ENCODE measurements at regions not wholly inside any gene's neighbourhood (a gene's known extent, or its start where the extent isn't known, plus 50 kb on each side); places are given as distances from the start of the nearest gene placed in this dataset.

DNA sequence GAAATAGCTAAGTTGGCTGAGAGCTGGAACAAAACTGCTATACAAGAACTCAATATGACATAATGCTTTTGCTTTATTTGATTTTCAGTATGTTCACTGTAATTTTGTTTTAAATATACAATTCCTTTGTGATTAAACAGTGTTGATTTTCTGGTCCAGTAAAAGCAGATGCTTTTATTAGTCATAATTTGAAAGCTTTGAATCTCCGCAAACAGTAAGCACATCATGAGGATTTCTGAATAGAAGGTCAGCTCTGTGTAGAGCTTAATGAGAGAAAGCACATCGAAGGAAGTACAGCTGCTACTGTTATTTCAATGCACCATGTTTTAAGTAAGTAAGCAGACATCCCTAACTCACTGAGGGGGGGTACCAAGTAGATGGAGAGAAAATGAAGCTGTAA is 701.3 kb upstream of the ACO1 start:
- H4K20me1 ChIP-seq (ENCODE audit: insufficient read depth, low read length, poor library complexity, severe bottlenecking) = no peaks in the 10 kb centered on the region
- H3K9me2 ChIP-seq (replicated peaks; ENCODE audit: low read depth, low read length) = no peaks in the 10 kb centered on the region
- no peaks in the 10 kb centered on the region for H3K27me3 ChIP-seq (ENCODE audit: insufficient read depth, low read length, poor library complexity, severe bottlenecking)
- H3K9me3 ChIP-seq (ENCODE audit: insufficient read depth, low read depth, low read length) = no peaks in the 10 kb centered on the region
- no peaks in the 10 kb centered on the region for H3K79me2 ChIP-seq (ENCODE audit: insufficient read depth, low read length)
- no peak for TF ChIP-seq EZH2phosphoT487 (IDR thresholded peaks at IDR 0.05; ENCODE audit: borderline replicate concordance)
- TF ChIP-seq, protein P1, sequence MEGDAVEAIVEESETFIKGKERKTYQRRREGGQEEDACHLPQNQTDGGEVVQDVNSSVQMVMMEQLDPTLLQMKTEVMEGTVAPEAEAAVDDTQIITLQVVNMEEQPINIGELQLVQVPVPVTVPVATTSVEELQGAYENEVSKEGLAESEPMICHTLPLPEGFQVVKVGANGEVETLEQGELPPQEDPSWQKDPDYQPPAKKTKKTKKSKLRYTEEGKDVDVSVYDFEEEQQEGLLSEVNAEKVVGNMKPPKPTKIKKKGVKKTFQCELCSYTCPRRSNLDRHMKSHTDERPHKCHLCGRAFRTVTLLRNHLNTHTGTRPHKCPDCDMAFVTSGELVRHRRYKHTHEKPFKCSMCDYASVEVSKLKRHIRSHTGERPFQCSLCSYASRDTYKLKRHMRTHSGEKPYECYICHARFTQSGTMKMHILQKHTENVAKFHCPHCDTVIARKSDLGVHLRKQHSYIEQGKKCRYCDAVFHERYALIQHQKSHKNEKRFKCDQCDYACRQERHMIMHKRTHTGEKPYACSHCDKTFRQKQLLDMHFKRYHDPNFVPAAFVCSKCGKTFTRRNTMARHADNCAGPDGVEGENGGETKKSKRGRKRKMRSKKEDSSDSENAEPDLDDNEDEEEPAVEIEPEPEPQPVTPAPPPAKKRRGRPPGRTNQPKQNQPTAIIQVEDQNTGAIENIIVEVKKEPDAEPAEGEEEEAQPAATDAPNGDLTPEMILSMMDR (conservative IDR thresholded peaks at IDR 0.05; ENCODE audit: low read length) = no peak
- H3K36me3 ChIP-seq (ENCODE audit: insufficient read depth, low read length) = no peaks in the 10 kb centered on the region
- no peak overlapping the region for H2AFZ ChIP-seq (ENCODE audit: low read length)
- no peak overlapping the region for H3K4me2 ChIP-seq (ENCODE audit: low read depth, low read length, poor library complexity, severe bottlenecking)
- H3K4me1 ChIP-seq (ENCODE audit: insufficient read depth, low read length, poor library complexity, severe bottlenecking) = no peaks in the 10 kb centered on the region
- H3K4me3 ChIP-seq (ENCODE audit: low read length, poor library complexity, severe bottlenecking) = no peak overlapping the region
- no peak overlapping the region for H3K9ac ChIP-seq (ENCODE audit: low read depth, low read length, poor library complexity, severe bottlenecking)
- H3F3A ChIP-seq (ENCODE audit: low read depth) = no peaks in the 10 kb centered on the region

DNA sequence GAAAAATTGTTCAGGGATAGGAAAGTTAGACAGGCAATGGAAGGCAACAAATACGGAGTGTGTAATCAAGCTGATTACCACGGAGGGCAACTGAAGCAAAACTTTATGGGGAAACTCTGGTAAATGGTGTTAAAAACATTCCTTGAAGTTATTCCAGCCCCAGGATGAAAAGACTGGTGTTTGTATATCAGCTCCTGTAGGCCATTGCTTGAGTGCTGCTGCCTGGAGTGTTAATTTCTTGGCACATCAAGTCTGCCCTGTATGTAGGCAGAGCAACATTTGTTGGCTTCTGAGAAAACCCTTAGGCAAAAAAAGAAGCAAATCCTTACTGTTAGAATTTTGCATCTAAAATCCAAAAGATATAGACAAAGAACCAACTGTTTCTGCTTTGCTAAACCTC is 686.5 kb upstream of the ACO1 start:
- Histone ChIP-seq H3K36me3 (ENCODE audit: insufficient read depth, low read length) (no peaks in the 10 kb centered on the region), H3K4me3 (ENCODE audit: low read length, poor library complexity, severe bottlenecking) (no peak overlapping the region), H3K79me2 (ENCODE audit: insufficient read depth, low read length) (no peaks in the 10 kb centered on the region), H3K4me2 (ENCODE audit: low read depth, low read length, poor library complexity, severe bottlenecking) (no peak overlapping the region), H2AFZ (ENCODE audit: low read length) (no peak overlapping the region), H3K27me3 (ENCODE audit: insufficient read depth, low read length, poor library complexity, severe bottlenecking) (no peaks in the 10 kb centered on the region), H3F3A (ENCODE audit: low read depth) (no peaks in the 10 kb centered on the region), H3K9ac (ENCODE audit: low read depth, low read length, poor library complexity, severe bottlenecking) (no peak overlapping the region), H3K4me1 (ENCODE audit: insufficient read depth, low read length, poor library complexity, severe bottlenecking) (no peaks in the 10 kb centered on the region), H4K20me1 (ENCODE audit: insufficient read depth, low read length, poor library complexity, severe bottlenecking) (no peaks in the 10 kb centered on the region), H3K9me3 (ENCODE audit: insufficient read depth, low read depth, low read length) (no peaks in the 10 kb centered on the region), H3K9me2 (replicated peaks; ENCODE audit: low read depth, low read length) (no peaks in the 10 kb centered on the region)
- no peak for TF ChIP-seq EZH2phosphoT487 (IDR thresholded peaks at IDR 0.05; ENCODE audit: borderline replicate concordance)
- TF ChIP-seq, protein P1 (conservative IDR thresholded peaks at IDR 0.05; ENCODE audit: low read length) = no peak

DNA sequence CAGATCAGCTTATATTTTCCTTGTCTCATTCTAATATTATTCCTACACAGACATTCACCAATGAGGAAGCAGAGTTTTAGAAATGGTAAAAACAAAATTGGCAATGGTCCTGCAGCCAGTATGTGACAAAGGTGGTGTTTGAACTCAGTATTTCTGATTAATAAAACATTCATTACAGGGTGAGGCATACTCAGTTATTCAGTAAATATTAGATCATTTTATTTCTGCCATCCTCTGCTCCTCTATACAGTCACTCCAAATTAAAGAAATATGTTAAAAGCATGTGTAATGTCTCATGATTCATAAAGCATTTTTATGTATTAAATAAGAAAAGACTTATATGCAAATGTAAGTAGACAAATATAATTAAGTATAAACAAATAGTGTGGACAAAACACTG is 684.6 kb upstream of the ACO1 start:
- Histone ChIP-seq H3K9ac (ENCODE audit: low read depth, low read length, poor library complexity, severe bottlenecking) (no peak overlapping the region), H3K9me2 (replicated peaks; ENCODE audit: low read depth, low read length) (no peaks in the 10 kb centered on the region), H3K9me3 (ENCODE audit: insufficient read depth, low read depth, low read length) (no peaks in the 10 kb centered on the region), H3F3A (ENCODE audit: low read depth) (no peaks in the 10 kb centered on the region), H3K36me3 (ENCODE audit: insufficient read depth, low read length) (no peaks in the 10 kb centered on the region), H3K27me3 (ENCODE audit: insufficient read depth, low read length, poor library complexity, severe bottlenecking) (no peaks in the 10 kb centered on the region), H4K20me1 (ENCODE audit: insufficient read depth, low read length, poor library complexity, severe bottlenecking) (no peaks in the 10 kb centered on the region), H3K4me1 (ENCODE audit: insufficient read depth, low read length, poor library complexity, severe bottlenecking) (no peaks in the 10 kb centered on the region), H3K4me2 (ENCODE audit: low read depth, low read length, poor library complexity, severe bottlenecking) (no peak overlapping the region), H3K4me3 (ENCODE audit: low read length, poor library complexity, severe bottlenecking) (no peak overlapping the region), H2AFZ (ENCODE audit: low read length) (no peak overlapping the region), H3K79me2 (ENCODE audit: insufficient read depth, low read length) (no peaks in the 10 kb centered on the region)
- TF ChIP-seq, protein P1 (conservative IDR thresholded peaks at IDR 0.05; ENCODE audit: low read length) = no peak
- no peak for TF ChIP-seq EZH2phosphoT487 (IDR thresholded peaks at IDR 0.05; ENCODE audit: borderline replicate concordance)

Measured in Loucy (cell line).